Left ventricle myocardium inferior (tissue), 1 donor: ENCODE measurements at regions not wholly inside any gene's neighbourhood (a gene's known extent, or its start where the extent isn't known, plus 50 kb on each side); places are given as distances from the start of the nearest gene placed in this dataset.

Source experiments
- DNase-seq: peaks from one replicate; pipeline ENCODE4 v3.0.0-alpha.2; 2020
- H3K27ac ChIP-seq: fragments of 200-600 bp; replicated peaks from 2 replicates; pipeline ENCODE4 v1.8.0; 2021
- H3K27me3 ChIP-seq: fragments of 200-600 bp; 2 replicates; pipeline ENCODE4 v1.8.0; 2021; ENCODE audit warnings: low read depth
- H3K36me3 ChIP-seq: fragments of 200-600 bp; 2 replicates; pipeline ENCODE4 v1.8.0; 2021
- H3K4me1 ChIP-seq: fragments of 200-600 bp; 2 replicates; pipeline ENCODE4 v1.8.0; 2021
- H3K4me3 ChIP-seq: fragments of 200-600 bp; 2 replicates; pipeline ENCODE4 v1.8.0; 2021; ENCODE audit warnings: mild to moderate bottlenecking, moderate library complexity
- H3K9me3 ChIP-seq: fragments of 200-600 bp; replicated peaks from 2 replicates; pipeline ENCODE4 v1.8.0; 2021
- CTCF ChIP-seq: fragments of 200-600 bp; IDR thresholded peaks from 2 replicates; pipeline ENCODE4 v1.8.0; 2021; ENCODE audit warnings: antibody characterized with exemption, mild to moderate bottlenecking, borderline replicate concordance
- intact Hi-C: fragments of 100-400 bp; cut with micrococcal nuclease; formaldehyde crosslinking; loops from one replicate; pipeline ENCODE4 v1.11.0; 2022
- donor health status: DM: no; HTN: yes; CAD: no; lungs with severe emphysema.

- Histone ChIP-seq H3K27ac (peak overlapping the region; percentile 72), H3K4me3 (no peak overlapping the region), H3K27me3 (no peaks in the 10 kb centered on the region), H3K9me3 (no peaks in the 10 kb centered on the region), H3K4me1 (peaks cover 25% of the 10 kb centered on the region), H3K36me3 (no peaks in the 10 kb centered on the region)
- intact Hi-C loops, result no loop called here
- peak; percentile 34 for DNase-seq
- TF ChIP-seq CTCF, result no peak
These were observed 82.5 kb upstream of the PICALM start for GRCh38 chr11:86151174-86152005.

- no peak for DNase-seq
- Histone ChIP-seq H3K36me3 (no peaks in the 10 kb centered on the region), H3K9me3 (no peaks in the 10 kb centered on the region), H3K4me3 (no peak overlapping the region), H3K27me3 (no peaks in the 10 kb centered on the region), H3K27ac (peak overlapping the region; percentile 72), H3K4me1 (peaks cover 25% of the 10 kb centered on the region)
- intact Hi-C loops, result no loop called here
- TF ChIP-seq CTCF, result no peak
These were observed 81.9 kb upstream of the PICALM start for GRCh38 chr11:86150847-86151173.

GRCh38 chr11:86149792-86150191, 80.9 kb upstream of the PICALM start:
- intact Hi-C loops, result no loop called here
- no peaks in the 10 kb centered on the region for H3K36me3 ChIP-seq
- H3K4me3 ChIP-seq, result no peak overlapping the region
- no peak for DNase-seq
- peaks cover 25% of the 10 kb centered on the region for H3K4me1 ChIP-seq
- TF ChIP-seq CTCF, result no peak
- H3K9me3 ChIP-seq, result no peaks in the 10 kb centered on the region
- peak overlapping the region; percentile 72 for H3K27ac ChIP-seq
- H3K27me3 ChIP-seq, result no peaks in the 10 kb centered on the region

GRCh38 chr11:86148345-86148747, 79.5 kb upstream of the PICALM start:
- Histone ChIP-seq H3K36me3 (no peaks in the 10 kb centered on the region), H3K9me3 (no peaks in the 10 kb centered on the region), H3K27me3 (no peaks in the 10 kb centered on the region), H3K4me3 (no peak overlapping the region), H3K4me1 (peaks cover 32% of the 10 kb centered on the region), H3K27ac (no peak overlapping the region)
- intact Hi-C loops, result no loop called here
- no peak for TF ChIP-seq CTCF
- DNase-seq, result no peak

GRCh38 chr11:86147004-86147403, 78.1 kb upstream of the PICALM start:
- H3K27me3 ChIP-seq, result no peaks in the 10 kb centered on the region
- no peak for TF ChIP-seq CTCF
- DNase-seq, result no peak
- H3K4me1 ChIP-seq, result peaks cover 30% of the 10 kb centered on the region
- intact Hi-C loops, result no loop called here
- H3K36me3 ChIP-seq, result no peaks in the 10 kb centered on the region
- H3K27ac ChIP-seq, result no peak overlapping the region
- no peak overlapping the region for H3K4me3 ChIP-seq
- H3K9me3 ChIP-seq, result no peaks in the 10 kb centered on the region
